Calu3 (cell line): ENCODE measurements at regions not wholly inside any gene's neighbourhood (a gene's known extent, or its start where the extent isn't known, plus 50 kb on each side); places are given as distances from the start of the nearest gene placed in this dataset.

Experiments
- BruUV-seq: library from RNA; stranded (reverse); fragments of 400-500 nt; replicated peaks from 2 replicates; lab custom pipeline; 2021; lab: Mats Ljungman, UMichigan
- CTCF ChIA-PET: fragments of 300-600 bp; sonication (Branson Sonifier 250); formaldehyde crosslinking; loops from one replicate; lab custom pipeline; 2022; ENCODE audit warnings: antibody characterized with exemption; lab: Charles Lee
- DNase-seq: peaks from one replicate; pipeline ENCODE4 v3.0.0; 2022
- H3K27ac Mint-ChIP-seq: one replicate; pipeline ENCODE4 v1.8.0; 2022; ENCODE audit warnings: mixed read lengths; ENCODE audit not compliant: unreplicated experiment
- H3K27me3 Mint-ChIP-seq: one replicate; pipeline ENCODE4 v1.8.0; 2022; ENCODE audit warnings: mixed read lengths; ENCODE audit not compliant: unreplicated experiment
- H3K36me3 Mint-ChIP-seq: one replicate; pipeline ENCODE4 v1.8.0; 2022; ENCODE audit warnings: mild to moderate bottlenecking, moderate library complexity, mixed read lengths; ENCODE audit not compliant: insufficient read depth, unreplicated experiment
- H3K4me1 Mint-ChIP-seq: one replicate; pipeline ENCODE4 v1.8.0; 2022; ENCODE audit warnings: mild to moderate bottlenecking, low read depth, mixed read lengths; ENCODE audit not compliant: unreplicated experiment
- H3K4me3 Mint-ChIP-seq: one replicate; pipeline ENCODE4 v1.8.0; 2022; ENCODE audit warnings: mild to moderate bottlenecking, low read depth, moderate library complexity, mixed read lengths; ENCODE audit not compliant: unreplicated experiment
- H3K9me3 Mint-ChIP-seq: one replicate; pipeline ENCODE4 v1.8.0; 2022; ENCODE audit warnings: low read depth, mixed read lengths; ENCODE audit not compliant: unreplicated experiment
- CTCF ChIP-seq: fragments of 200-600 bp; IDR thresholded peaks from one replicate; pipeline ENCODE4 v1.8.0; 2022; ENCODE audit warnings: antibody characterized with exemption; ENCODE audit not compliant: unreplicated experiment
- intact Hi-C: fragments of 100-400 bp; cut with micrococcal nuclease; formaldehyde crosslinking; loops from one replicate; pipeline ENCODE4 v1.10.0; 2022; ENCODE audit not compliant: unreplicated experiment

- CTCF ChIA-PET = no interaction called here
- intact Hi-C loops = loop anchor here (10.0 kb wide), 1 partner anchor 902 kb away; no protein-coding TSS in a partner anchor
- no TSS peak for BruUV-seq
- no peak overlapping the region for H3K27ac Mint-ChIP-seq
- H3K27me3 Mint-ChIP-seq = peaks cover 78% of the 10 kb centered on the region
- no peaks in the 10 kb centered on the region for H3K9me3 Mint-ChIP-seq
- TF ChIP-seq CTCF = no peak
- H3K36me3 Mint-ChIP-seq = no peaks in the 10 kb centered on the region
- H3K4me1 Mint-ChIP-seq = no peaks in the 10 kb centered on the region
- no peak overlapping the region for H3K4me3 Mint-ChIP-seq
- no peak for DNase-seq
Measured at GRCh38 chr18:56316727-56317126, 321.7 kb downstream of the TXNL1 start.

GRCh38 chr18:56315363-56315762 is 323.0 kb downstream of the TXNL1 start:
- intact Hi-C loops = loop anchor here (10.0 kb wide), 1 partner anchor 901 kb away; no protein-coding TSS in a partner anchor
- H3K27ac Mint-ChIP-seq = no peak overlapping the region
- H3K4me3 Mint-ChIP-seq = no peak overlapping the region
- peaks cover 64% of the 10 kb centered on the region for H3K27me3 Mint-ChIP-seq
- DNase-seq = no peak
- H3K36me3 Mint-ChIP-seq = no peaks in the 10 kb centered on the region
- H3K4me1 Mint-ChIP-seq = no peaks in the 10 kb centered on the region
- BruUV-seq = no TSS peak
- no peaks in the 10 kb centered on the region for H3K9me3 Mint-ChIP-seq
- no peak for TF ChIP-seq CTCF
- CTCF ChIA-PET = no interaction called here

GRCh38 chr18:56314396-56314795 is 324.0 kb downstream of the TXNL1 start:
- H3K4me3 Mint-ChIP-seq = no peak overlapping the region
- intact Hi-C loops = loop anchor here (10.0 kb wide), 1 partner anchor 900 kb away; no protein-coding TSS in a partner anchor
- H3K9me3 Mint-ChIP-seq = no peaks in the 10 kb centered on the region
- H3K36me3 Mint-ChIP-seq = no peaks in the 10 kb centered on the region
- H3K27me3 Mint-ChIP-seq = peaks cover 54% of the 10 kb centered on the region
- H3K4me1 Mint-ChIP-seq = no peaks in the 10 kb centered on the region
- H3K27ac Mint-ChIP-seq = no peak overlapping the region
- no TSS peak for BruUV-seq
- CTCF ChIA-PET = no interaction called here
- TF ChIP-seq CTCF = no peak
- no peak for DNase-seq

GRCh38 chr18:56312551-56313335 is 325.6 kb downstream of the TXNL1 start:
- Mint-ChIP-seq H3K4me1 (no peaks in the 10 kb centered on the region), H3K27ac (no peak overlapping the region), H3K4me3 (no peak overlapping the region), H3K27me3 (peaks cover 49% of the 10 kb centered on the region), H3K9me3 (no peaks in the 10 kb centered on the region), H3K36me3 (no peaks in the 10 kb centered on the region)
- intact Hi-C loops = loop anchor here (10.0 kb wide), 1 partner anchor 898 kb away; no protein-coding TSS in a partner anchor
- no TSS peak for BruUV-seq
- DNase-seq = no peak
- CTCF ChIA-PET = no interaction called here
- TF ChIP-seq CTCF = no peak
